CD4-positive, alpha-beta T cell treated with Interleukin-10 for 1 hour (primary cell): ENCODE measurements at regions not wholly inside any gene's neighbourhood (a gene's known extent, or its start where the extent isn't known, plus 50 kb on each side); places are given as distances from the start of the nearest gene placed in this dataset.
"Not testable (repeated sequence)": the region's sequence is repeated elsewhere in the genome, so short reads cannot be mapped to it uniquely, and the experiment has no call there.

Experiments used
- DNase-seq: peaks from one replicate; pipeline ENCODE4 v3.0.0-alpha.2; 2020

DNA sequence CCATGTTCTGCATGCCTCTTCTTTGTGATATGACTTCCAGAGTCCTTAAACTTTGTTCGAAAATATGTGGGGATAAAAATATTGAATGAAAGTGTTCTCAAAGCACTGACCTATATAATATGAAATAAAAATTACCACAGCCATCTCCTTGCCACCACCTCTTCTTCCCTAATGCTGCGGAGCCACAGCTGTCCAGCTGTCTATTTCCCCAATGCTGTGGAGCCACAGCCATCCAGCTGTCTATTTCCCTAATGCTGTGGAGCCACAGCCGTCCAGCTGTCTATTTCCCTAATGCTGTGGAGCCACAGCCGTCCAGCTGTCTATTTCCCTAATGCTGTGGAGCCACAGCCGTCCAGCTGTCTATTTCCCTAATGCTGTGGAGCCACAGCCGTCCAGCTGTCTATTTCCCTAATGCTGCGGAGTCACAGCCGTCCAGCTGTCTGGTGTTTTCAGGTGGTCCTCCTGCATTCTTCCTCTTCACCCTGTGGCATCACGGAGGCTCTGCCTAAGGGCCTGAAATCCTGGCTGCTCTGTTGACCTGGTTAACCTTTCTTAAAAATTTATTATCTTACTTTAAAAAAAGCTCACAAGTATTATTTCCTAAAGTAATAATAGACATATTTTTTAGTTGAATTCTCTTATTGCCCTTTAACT, 266.1 kb upstream of the MEX3C start:
- DNase-seq = no peak

DNA sequence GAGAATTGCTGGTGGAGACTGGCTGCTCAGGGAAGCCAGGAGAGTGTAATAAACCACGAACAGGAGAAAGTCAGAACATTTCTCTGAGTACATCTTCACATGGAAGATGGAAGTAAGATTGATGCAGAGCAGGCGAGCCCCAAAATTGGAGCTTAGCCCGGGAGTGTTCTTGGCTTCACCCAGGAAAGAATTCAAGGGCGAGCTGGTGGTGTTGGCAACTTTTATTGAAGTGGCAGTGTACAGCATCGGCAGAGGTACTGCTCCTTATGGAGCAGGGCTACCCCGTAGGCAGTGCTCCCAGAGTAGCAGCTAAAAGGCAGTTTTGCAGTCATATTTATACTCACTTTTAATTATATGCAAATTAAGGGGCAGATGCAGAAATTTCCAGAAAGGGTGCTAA, 281.4 kb upstream of the MEX3C start:
- DNase-seq = no peak

- DNase-seq = no peak
These were observed 282.3 kb upstream of the MEX3C start for GRCh38 chr18:51479736-51480135.

DNA sequence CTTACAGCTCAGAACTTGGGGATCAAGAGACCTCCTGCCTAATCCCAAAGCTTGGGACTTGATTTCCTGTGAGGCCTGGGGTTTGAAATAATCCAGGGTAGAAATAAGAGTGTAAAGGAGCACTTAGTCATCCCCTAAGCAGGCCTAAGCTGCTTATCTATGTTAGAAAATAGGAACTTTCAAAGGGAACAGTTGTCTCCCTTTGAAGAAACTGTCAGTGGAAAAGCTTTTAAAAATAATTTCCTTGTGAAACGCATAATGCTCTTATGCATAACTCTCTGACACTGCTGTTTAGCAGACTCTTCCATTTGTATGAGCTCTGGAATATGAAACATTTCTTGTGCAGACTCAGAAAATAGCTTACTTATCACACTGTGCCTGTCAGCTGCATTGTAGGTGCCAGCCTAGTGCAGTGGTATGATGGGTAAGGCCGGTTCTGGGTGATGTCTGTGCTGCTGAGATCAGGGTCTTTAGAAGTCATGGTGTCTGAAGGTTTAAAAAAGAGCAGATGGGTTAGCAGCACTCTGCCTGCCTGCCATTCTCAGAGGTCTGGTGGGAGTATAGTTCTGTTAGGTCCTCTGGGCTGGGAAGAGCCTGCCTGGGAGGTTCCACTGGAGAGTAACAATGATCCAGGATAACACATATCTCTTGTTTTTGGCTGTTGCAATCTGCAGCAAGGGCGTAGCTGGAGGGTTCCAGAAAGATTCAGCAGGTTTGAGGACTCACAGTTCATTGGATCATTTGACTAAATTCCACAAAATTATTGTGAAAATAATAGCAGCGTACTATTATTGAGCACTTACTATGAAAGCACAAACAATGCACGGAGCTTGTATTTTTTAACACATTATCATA, 283.2 kb upstream of the MEX3C start:
- no peak for DNase-seq

DNA sequence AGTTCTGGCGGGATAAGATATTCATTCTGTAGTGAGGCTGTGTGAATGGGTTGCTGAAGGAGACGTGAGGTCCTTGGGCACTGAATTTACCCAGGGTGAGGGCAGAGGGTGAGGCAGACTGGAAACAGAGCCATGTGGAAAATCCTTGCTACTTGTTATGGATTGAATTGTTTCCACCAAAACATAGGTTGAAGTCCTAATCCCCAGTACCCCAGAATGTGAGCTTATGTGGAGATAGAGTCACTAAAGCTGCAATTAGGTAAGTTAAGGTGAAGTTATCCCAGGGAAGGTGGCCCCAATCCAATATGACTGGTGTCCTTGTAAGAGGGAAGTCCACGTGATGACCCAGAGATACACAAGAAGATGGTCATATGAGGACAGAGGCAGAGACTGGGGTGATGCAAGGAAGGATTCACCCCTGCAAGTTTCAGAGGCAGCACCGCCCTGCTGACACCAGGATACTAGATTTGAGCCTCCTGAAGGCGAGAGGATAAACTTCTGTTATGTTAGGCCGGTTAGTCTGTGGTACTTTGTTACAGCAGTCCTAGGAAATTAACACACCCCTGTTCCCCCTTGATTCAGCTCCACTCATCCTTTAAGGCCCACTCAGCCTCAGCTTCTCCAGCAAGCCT, 289.4 kb upstream of the MEX3C start:
- no peak for DNase-seq

DNA sequence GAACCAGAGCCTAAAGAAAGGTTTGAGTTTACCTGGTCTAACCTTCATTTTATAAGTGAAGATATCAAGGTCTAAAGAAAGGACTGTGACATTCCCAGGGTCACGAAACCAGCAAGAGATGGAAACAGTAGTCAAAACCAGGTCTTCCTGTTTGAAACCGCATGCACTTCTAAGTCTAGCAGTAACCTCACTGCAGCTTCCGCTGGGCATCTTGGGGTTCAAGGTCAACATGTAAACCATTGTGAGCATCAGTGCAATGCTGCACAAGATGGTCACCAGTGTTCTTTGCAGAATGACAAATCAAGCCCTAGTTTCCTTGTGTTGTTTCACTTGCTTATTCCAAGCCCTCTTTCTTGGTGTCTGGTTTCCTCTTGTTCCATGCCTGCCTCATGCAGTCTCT, 292.9 kb upstream of the MEX3C start:
- DNase-seq = no peak

- no peak for DNase-seq
These were observed 293.4 kb upstream of the MEX3C start for GRCh38 chr18:51490860-51491259.

DNA sequence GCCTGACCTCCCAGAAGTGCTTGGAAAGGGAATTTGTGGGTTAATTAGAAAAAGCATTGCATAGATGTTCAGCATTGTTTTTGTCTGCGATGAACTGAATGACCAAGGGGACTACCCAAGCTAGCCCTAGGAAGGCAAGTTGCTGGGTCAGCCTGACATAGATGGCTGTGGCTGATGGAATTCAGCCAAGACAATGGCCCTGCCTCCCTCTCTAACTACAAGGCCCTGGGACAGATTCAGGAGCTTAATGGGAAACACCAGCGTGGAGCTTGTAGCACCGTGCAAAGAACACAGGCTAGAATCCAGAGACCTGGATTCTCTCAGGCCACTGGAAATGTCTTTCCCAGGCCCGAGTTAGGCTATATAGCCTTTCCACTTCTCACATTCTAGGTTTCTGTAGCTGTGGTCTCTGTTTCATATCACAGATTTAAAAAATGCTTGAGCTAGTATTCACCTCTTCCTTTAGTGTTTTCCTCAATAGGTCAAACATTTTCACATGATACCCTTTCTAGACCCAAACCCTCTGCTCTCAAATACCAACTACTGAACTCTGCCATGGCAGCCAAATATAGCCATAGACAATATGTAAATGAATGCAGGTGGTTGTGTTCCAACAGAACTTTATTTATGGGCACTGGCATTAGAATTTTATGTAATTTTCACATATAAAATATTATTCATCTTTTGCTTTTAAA, 294.3 kb upstream of the MEX3C start:
- DNase-seq = no peak

- DNase-seq = no peak
These were observed 300.8 kb upstream of the MEX3C start for GRCh38 chr18:51498085-51498855.

GRCh38 chr18:51503351-51503750, 305.9 kb upstream of the MEX3C start:
- no peak for DNase-seq

GRCh38 chr18:51506811-51507210, 309.3 kb upstream of the MEX3C start:
- DNase-seq = no peak

- not testable (repeated sequence) for DNase-seq
These were observed 310.9 kb upstream of the MEX3C start for GRCh38 chr18:51508410-51508809.

- no peak for DNase-seq
These were observed 312.5 kb upstream of the MEX3C start for GRCh38 chr18:51510020-51510419.

DNA sequence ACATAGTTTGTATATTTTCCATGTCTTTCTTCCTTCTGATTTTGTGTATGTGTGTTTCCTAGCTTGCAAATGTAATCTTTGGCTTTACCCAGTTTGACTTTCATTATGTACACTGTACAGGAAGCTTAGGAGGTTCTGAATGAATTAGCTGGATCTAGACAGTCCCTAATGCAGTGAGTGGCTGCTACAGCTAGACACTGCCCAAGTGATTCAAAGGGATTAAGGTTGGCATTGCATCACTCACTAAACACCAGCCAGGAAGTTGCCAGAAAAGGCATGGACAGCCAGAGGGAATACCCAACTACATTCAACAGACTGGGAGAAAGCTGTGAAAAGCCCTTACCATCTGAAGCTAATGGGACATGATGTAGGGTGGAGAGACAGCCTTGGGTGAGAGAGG, 316.0 kb upstream of the MEX3C start:
- no peak for DNase-seq

DNA sequence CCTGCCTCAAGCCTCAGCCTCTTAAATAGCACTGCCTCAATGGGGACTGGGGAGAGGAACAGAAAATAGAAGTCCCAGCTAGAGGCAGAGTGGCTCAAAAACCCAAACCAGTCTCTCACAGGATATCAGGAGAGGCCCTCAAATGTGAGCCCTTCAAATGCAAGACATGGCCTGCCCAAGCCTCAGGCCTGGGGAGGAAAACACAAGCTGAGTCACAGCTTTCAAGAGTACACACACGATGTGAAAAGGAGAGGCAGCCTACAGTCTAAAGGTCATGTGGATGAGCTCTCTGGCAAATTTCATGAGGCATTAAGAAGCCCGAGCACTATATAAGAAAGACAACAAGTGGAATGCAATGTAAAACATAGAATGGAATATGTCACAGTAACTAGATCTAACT, 316.6 kb upstream of the MEX3C start:
- DNase-seq = no peak

- no peak for DNase-seq
These were observed 319.1 kb upstream of the MEX3C start for GRCh38 chr18:51516478-51517038.

GRCh38 chr18:51519571-51519970, 322.1 kb upstream of the MEX3C start:
- no peak for DNase-seq

- DNase-seq = no peak
These were observed 323.2 kb upstream of the MEX3C start for GRCh38 chr18:51520676-51521180.

- no peak for DNase-seq
These were observed 324.9 kb upstream of the MEX3C start for GRCh38 chr18:51522338-51522737.

- DNase-seq = no peak
These were observed 325.3 kb upstream of the MEX3C start for GRCh38 chr18:51522821-51523220.

DNA sequence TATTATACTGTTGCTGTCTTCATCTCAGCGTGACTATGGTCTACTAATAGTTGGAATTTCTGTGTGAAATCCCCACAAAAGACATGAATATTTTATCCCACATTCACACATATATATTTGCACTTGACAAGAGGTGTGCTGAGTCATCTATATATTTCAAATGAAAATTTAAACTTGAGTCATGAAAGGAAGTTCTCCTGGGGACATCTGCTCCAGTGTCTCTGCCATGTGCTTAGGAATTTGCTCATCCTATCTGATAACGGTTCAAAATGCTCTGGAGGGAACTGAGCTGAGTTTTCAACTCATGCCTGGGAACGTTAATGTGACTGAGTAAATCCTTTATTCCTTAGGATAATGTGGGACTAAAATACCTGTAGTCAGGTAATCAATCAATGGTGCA, 326.2 kb upstream of the MEX3C start:
- no peak for DNase-seq
